Upper lobe of left lung (tissue), 4 donors: ENCODE measurements at regions not wholly inside any gene's neighbourhood (a gene's known extent, or its start where the extent isn't known, plus 50 kb on each side); places are given as distances from the start of the nearest gene placed in this dataset.

Experiments used
- CTCF ChIP-seq, 6 experiments: fragments of 450-650 bp in 4 of 6; fragments of 200-600 bp in 2 of 6; sonication (generic) in 2 of 6; IDR thresholded peaks; one replicate each; pipeline ENCODE4 v1.5.1; 2016 to 2019; ENCODE audit warnings: antibody characterized with exemption in 6 of 6
- EP300 ChIP-seq, 4 donors: sonication (generic); formaldehyde crosslinking; IDR thresholded peaks; one replicate each; pipeline ENCODE4 v1.5.1; 2017; ENCODE audit warnings: antibody characterized with exemption in 4 of 4, control low read depth in 2 of 4
- POLR2A ChIP-seq, 4 donors: fragments of 450-650 bp; IDR thresholded peaks; one replicate each; pipeline ENCODE4 v1.5.1; 2016 to 2017; ENCODE audit warnings: antibody characterized with exemption in 4 of 4, mild to moderate bottlenecking in 2 of 4

- TF ChIP-seq EP300 (IDR thresholded peaks at IDR 0.05) (no peak), CTCF (IDR thresholded peaks at IDR 0.05) (no peak), POLR2A (IDR thresholded peaks at IDR 0.05) (no peak)
These were observed 79.6 kb upstream of the PKDCC start for GRCh38 chr2:41968182-41968578.
